ENCODE measurements at regions not wholly inside any gene's neighbourhood (a gene's known extent, or its start where the extent isn't known, plus 50 kb on each side); places are given as distances from the start of the nearest gene placed in this dataset.

- WGBS, 2 donors, result 88 to 89% methylated on average over 1 of the region's 1 CpG
- Histone ChIP-seq H3K9me3 (no peaks in the 10 kb centered on the region), H3K4me3 (no peak overlapping the region), H3K36me3 (ENCODE audit: low read depth, missing control alignments) (no peaks in the 10 kb centered on the region), H3K27me3 (no peaks in the 10 kb centered on the region), H3K27ac (no peak overlapping the region), H3K4me1 (no peaks in the 10 kb centered on the region)
- no peak for TF ChIP-seq POLR2A (IDR thresholded peaks at IDR 0.05)
- TF ChIP-seq, protein P1, sequence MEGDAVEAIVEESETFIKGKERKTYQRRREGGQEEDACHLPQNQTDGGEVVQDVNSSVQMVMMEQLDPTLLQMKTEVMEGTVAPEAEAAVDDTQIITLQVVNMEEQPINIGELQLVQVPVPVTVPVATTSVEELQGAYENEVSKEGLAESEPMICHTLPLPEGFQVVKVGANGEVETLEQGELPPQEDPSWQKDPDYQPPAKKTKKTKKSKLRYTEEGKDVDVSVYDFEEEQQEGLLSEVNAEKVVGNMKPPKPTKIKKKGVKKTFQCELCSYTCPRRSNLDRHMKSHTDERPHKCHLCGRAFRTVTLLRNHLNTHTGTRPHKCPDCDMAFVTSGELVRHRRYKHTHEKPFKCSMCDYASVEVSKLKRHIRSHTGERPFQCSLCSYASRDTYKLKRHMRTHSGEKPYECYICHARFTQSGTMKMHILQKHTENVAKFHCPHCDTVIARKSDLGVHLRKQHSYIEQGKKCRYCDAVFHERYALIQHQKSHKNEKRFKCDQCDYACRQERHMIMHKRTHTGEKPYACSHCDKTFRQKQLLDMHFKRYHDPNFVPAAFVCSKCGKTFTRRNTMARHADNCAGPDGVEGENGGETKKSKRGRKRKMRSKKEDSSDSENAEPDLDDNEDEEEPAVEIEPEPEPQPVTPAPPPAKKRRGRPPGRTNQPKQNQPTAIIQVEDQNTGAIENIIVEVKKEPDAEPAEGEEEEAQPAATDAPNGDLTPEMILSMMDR (IDR thresholded peaks at IDR 0.05), result no peak
- intact Hi-C loops (cut with DNase I; ENCODE audit: low total_unique reads), result no loop called here
- DNase-seq, result no peak
Measured at GRCh38 chr3:154614078-154614477, 184.1 kb upstream of the GPR149 start.

- intact Hi-C loops (cut with DNase I; ENCODE audit: low total_unique reads), result no loop called here
- Histone ChIP-seq H3K27me3 (no peaks in the 10 kb centered on the region), H3K4me3 (no peak overlapping the region), H3K4me1 (no peaks in the 10 kb centered on the region), H3K36me3 (ENCODE audit: low read depth, missing control alignments) (no peaks in the 10 kb centered on the region), H3K9me3 (no peaks in the 10 kb centered on the region), H3K27ac (no peak overlapping the region)
- no peak for DNase-seq
- TF ChIP-seq, protein P1 (IDR thresholded peaks at IDR 0.05), result no peak
- TF ChIP-seq POLR2A (IDR thresholded peaks at IDR 0.05), result no peak
Measured at GRCh38 chr3:154602241-154602640, 172.3 kb upstream of the GPR149 start.

DNA sequence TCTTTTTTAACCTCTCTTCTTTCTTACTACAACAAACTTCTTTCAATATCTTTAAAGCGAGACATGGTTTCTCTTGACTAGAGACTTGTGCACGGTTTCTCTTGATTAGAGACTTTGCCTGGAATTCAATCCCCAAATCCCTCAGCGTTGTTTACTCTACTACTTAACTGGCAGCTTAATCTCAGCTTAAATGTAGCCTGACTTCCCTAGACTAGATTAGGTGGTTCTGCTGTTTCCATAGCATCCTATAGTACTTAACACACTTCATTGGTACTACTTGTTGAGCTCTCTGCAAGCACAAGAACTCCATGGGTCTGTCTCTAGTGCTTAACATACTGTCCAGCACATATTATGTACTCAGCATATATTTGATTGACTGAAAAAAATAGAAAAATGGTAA, 168.2 kb upstream of the GPR149 start:
- intact Hi-C loops (cut with DNase I; ENCODE audit: low total_unique reads), result no loop called here
- Histone ChIP-seq H3K4me3 (no peak overlapping the region), H3K27me3 (no peaks in the 10 kb centered on the region), H3K4me1 (no peaks in the 10 kb centered on the region), H3K9me3 (no peaks in the 10 kb centered on the region), H3K27ac (no peak overlapping the region), H3K36me3 (ENCODE audit: low read depth, missing control alignments) (no peaks in the 10 kb centered on the region)
- no peak for DNase-seq
- WGBS, 2 donors, result 81 to 85% methylated on average over 3 of the region's 3 CpGs
- no peak for TF ChIP-seq POLR2A (IDR thresholded peaks at IDR 0.05)
- TF ChIP-seq, protein P1 (IDR thresholded peaks at IDR 0.05), result no peak

GRCh38 chr3:154590675-154591384, 160.8 kb upstream of the GPR149 start:
- no peak for DNase-seq

More at GRCh38 chr3:154590675-154591384, 160.8 kb upstream of the GPR149 start:
- H3K27me3 ChIP-seq, result no peaks in the 10 kb centered on the region
- WGBS, 2 donors, result 76 to 79% methylated on average over 3 of the region's 3 CpGs
- no peak overlapping the region for H3K27ac ChIP-seq
- no peak for TF ChIP-seq POLR2A (IDR thresholded peaks at IDR 0.05)
- TF ChIP-seq, protein P1 (IDR thresholded peaks at IDR 0.05), result no peak
- H3K9me3 ChIP-seq, result no peaks in the 10 kb centered on the region
- intact Hi-C loops (cut with DNase I; ENCODE audit: low total_unique reads), result no loop called here
- no peak overlapping the region for H3K4me3 ChIP-seq
- no peaks in the 10 kb centered on the region for H3K4me1 ChIP-seq
- no peaks in the 10 kb centered on the region for H3K36me3 ChIP-seq (ENCODE audit: low read depth, missing control alignments)

Data from testis (tissue), 2 donors.